CD4-positive, CD25-positive, alpha-beta regulatory T cell (primary cell): ENCODE measurements at regions not wholly inside any gene's neighbourhood (a gene's known extent, or its start where the extent isn't known, plus 50 kb on each side); places are given as distances from the start of the nearest gene placed in this dataset.

Experiments used
- ATAC-seq, 2 donors: fragments of 150-1000 bp; cut with Tn5 transposase; one replicate each; pipeline ENCODE4 v1.10.0; 2021; ENCODE audit warnings: low read depth in 2 of 2, moderate number of reproducible peaks in 2 of 2, moderate library complexity in 1 of 2
- DNase-seq, 3 donors: peaks; one replicate each; pipeline versions ENCODE4 v3.0.0 to v3.0.0-alpha.2; 2012 to 2022; ENCODE audit warnings: mixed read lengths in 1 of 3
- H3K27ac ChIP-seq: one replicate; pipeline ENCODE4 v1.7.0; 2013; ENCODE audit warnings: mild to moderate bottlenecking, low read length; ENCODE audit not compliant: insufficient read depth, poor library complexity, severe bottlenecking
- H3K27me3 ChIP-seq: one replicate; pipeline ENCODE4 v1.7.0; 2013; ENCODE audit warnings: low read length; ENCODE audit not compliant: control insufficient read depth, insufficient read depth
- H3K36me3 ChIP-seq: one replicate; pipeline ENCODE4 v1.7.0; 2013; ENCODE audit warnings: mild to moderate bottlenecking, low read length, moderate library complexity; ENCODE audit not compliant: control insufficient read depth, insufficient read depth
- H3K4me1 ChIP-seq: 2 replicates; pipeline ENCODE4 v1.7.0; 2013; ENCODE audit warnings: mild to moderate bottlenecking, low read length; ENCODE audit not compliant: insufficient read depth, control insufficient read depth, poor library complexity, severe bottlenecking
- H3K4me3 ChIP-seq: one replicate; pipeline ENCODE4 v1.7.0; 2013; ENCODE audit warnings: low read depth, mild to moderate bottlenecking, low read length, moderate library complexity
- H3K9me3 ChIP-seq, 2 experiments: 1 replicate in 1 of 2; 2 replicates in 1 of 2; pipeline ENCODE4 v1.7.0; 2013; ENCODE audit warnings: low read length in 2 of 2, mild to moderate bottlenecking in 1 of 2, moderate library complexity in 1 of 2; ENCODE audit not compliant: control insufficient read depth in 2 of 2
- H3K27ac Mint-ChIP-seq, 3 donors: one replicate each; pipeline ENCODE4 v1.8.0; 2020 to 2022; ENCODE audit warnings: mild to moderate bottlenecking in 3 of 3, mixed read lengths in 3 of 3, moderate library complexity in 2 of 3
- H3K27me3 Mint-ChIP-seq: one replicate; pipeline ENCODE4 v1.8.0; 2022; ENCODE audit warnings: mild to moderate bottlenecking, mixed read lengths
- H3K36me3 Mint-ChIP-seq: one replicate; pipeline ENCODE4 v1.8.0; 2020; ENCODE audit warnings: mixed read lengths
- H3K4me1 Mint-ChIP-seq, 4 donors: one replicate each; pipeline ENCODE4 v1.8.0; 2020 to 2022; ENCODE audit warnings: mixed read lengths in 4 of 4, mild to moderate bottlenecking in 1 of 4
- H3K4me3 Mint-ChIP-seq, 4 donors: one replicate each; pipeline ENCODE4 v1.8.0; 2020 to 2022; ENCODE audit warnings: mild to moderate bottlenecking in 4 of 4, mixed read lengths in 4 of 4, moderate library complexity in 3 of 4
- H3K9me3 Mint-ChIP-seq, 7 donors: one replicate each; pipeline ENCODE4 v1.8.0; 2020 to 2022; ENCODE audit warnings: mixed read lengths in 7 of 7, mild to moderate bottlenecking in 3 of 7, moderate library complexity in 2 of 7

GRCh38 chr7:98531717-98532116 is 85.4 kb upstream of the NPTX2 start:
- peaks cover 4% of the 10 kb centered on the region for H3K27me3 Mint-ChIP-seq
- ATAC-seq, result no peak
- H3K36me3 Mint-ChIP-seq, result no peaks in the 10 kb centered on the region

DNA sequence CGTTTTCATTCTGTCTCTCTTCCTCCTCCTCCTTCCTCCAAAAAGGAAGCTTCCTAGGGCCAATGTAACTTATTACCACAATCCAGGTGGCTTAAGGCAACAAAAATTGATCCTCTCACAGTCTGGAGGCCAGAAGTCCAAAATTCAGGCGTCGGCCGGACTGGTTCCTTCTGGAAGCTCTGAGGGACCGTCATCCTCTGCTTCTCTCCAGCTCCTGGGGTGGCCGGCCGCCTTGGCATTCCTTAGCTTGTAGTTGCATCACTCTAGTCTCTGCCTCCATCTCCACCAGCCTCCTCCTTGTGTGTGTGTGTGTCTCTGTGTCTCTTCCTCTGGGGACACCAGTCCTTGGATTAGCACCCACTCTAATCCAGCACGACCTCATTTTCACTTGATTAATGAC is 89.0 kb upstream of the NPTX2 start:
- H3K27ac Mint-ChIP-seq, result no peak overlapping the region
- H3K27me3 ChIP-seq, result no peaks in the 10 kb centered on the region
- no peaks in the 10 kb centered on the region for H3K36me3 ChIP-seq
- peaks cover 0 to 1% of the 10 kb centered on the region in 2 experiments for H3K9me3 ChIP-seq
- no peaks in the 10 kb centered on the region for H3K4me1 Mint-ChIP-seq
- DNase-seq (no peak), ATAC-seq (no peak)
- no peak overlapping the region for H3K27ac ChIP-seq
- H3K4me3 ChIP-seq, result no peak overlapping the region
- no peaks in the 10 kb centered on the region for H3K36me3 Mint-ChIP-seq
- peaks cover 0 to 20% (median 1%) of the 10 kb centered on the region in 7 donors for H3K9me3 Mint-ChIP-seq
- no peaks in the 10 kb centered on the region for H3K27me3 Mint-ChIP-seq
- no peaks in the 10 kb centered on the region for H3K4me1 ChIP-seq
- H3K4me3 Mint-ChIP-seq, result no peak overlapping the region

More at GRCh38 chr7:98531717-98532116, 85.4 kb upstream of the NPTX2 start:
- Histone ChIP-seq H3K27me3 (no peaks in the 10 kb centered on the region), H3K4me3 (no peak overlapping the region), H3K9me3 (peaks cover 0 to 1% of the 10 kb centered on the region in 2 experiments), H3K27ac (no peak overlapping the region), H3K36me3 (no peaks in the 10 kb centered on the region), H3K4me1 (no peaks in the 10 kb centered on the region)
- no peak for DNase-seq
- Mint-ChIP-seq H3K4me1 (no peaks in the 10 kb centered on the region), H3K9me3 (peaks cover 0 to 16% (median 3%) of the 10 kb centered on the region in 7 donors), H3K27ac (no peak overlapping the region), H3K4me3 (no peak overlapping the region)

- H3K4me1 Mint-ChIP-seq, result no peaks in the 10 kb centered on the region
- no peak for DNase-seq
- Histone ChIP-seq H3K4me1 (no peaks in the 10 kb centered on the region), H3K4me3 (no peak overlapping the region), H3K9me3 (no peaks in the 10 kb centered on the region), H3K36me3 (no peaks in the 10 kb centered on the region), H3K27ac (no peak overlapping the region), H3K27me3 (no peaks in the 10 kb centered on the region)
- no peaks in the 10 kb centered on the region for H3K27me3 Mint-ChIP-seq
- H3K36me3 Mint-ChIP-seq, result no peaks in the 10 kb centered on the region
- no peak for ATAC-seq
- H3K27ac Mint-ChIP-seq, result no peak overlapping the region
- no peak overlapping the region for H3K4me3 Mint-ChIP-seq
- H3K9me3 Mint-ChIP-seq, result peaks cover 0 to 11% (median under 1%) of the 10 kb centered on the region in 7 donors
Observed at GRCh38 chr7:98526059-98526458, 91.0 kb upstream of the NPTX2 start.

GRCh38 chr7:98521089-98521692 is 95.9 kb upstream of the NPTX2 start:
- Mint-ChIP-seq H3K36me3 (no peaks in the 10 kb centered on the region), H3K27me3 (no peaks in the 10 kb centered on the region), H3K27ac (no peak overlapping the region), H3K4me1 (no peaks in the 10 kb centered on the region), H3K9me3 (peaks cover 0 to 4% (median 0%) of the 10 kb centered on the region in 7 donors), H3K4me3 (no peak overlapping the region)
- no peaks in the 10 kb centered on the region for H3K4me1 ChIP-seq
- ATAC-seq, result no peak
- no peaks in the 10 kb centered on the region for H3K9me3 ChIP-seq
- DNase-seq, result no peak
- no peak overlapping the region for H3K27ac ChIP-seq
- H3K27me3 ChIP-seq, result no peaks in the 10 kb centered on the region
- no peak overlapping the region for H3K4me3 ChIP-seq
- H3K36me3 ChIP-seq, result no peaks in the 10 kb centered on the region

GRCh38 chr7:98520356-98520951 is 96.6 kb upstream of the NPTX2 start:
- Histone ChIP-seq H3K4me1 (no peaks in the 10 kb centered on the region), H3K4me3 (no peak overlapping the region), H3K36me3 (no peaks in the 10 kb centered on the region), H3K27me3 (no peaks in the 10 kb centered on the region), H3K9me3 (no peaks in the 10 kb centered on the region), H3K27ac (no peak overlapping the region)
- no peaks in the 10 kb centered on the region for H3K4me1 Mint-ChIP-seq
- no peak for DNase-seq
- no peak for ATAC-seq
- no peak overlapping the region for H3K4me3 Mint-ChIP-seq
- H3K27me3 Mint-ChIP-seq, result no peaks in the 10 kb centered on the region
- H3K9me3 Mint-ChIP-seq, result peaks cover 0 to 4% (median 0%) of the 10 kb centered on the region in 7 donors
- no peaks in the 10 kb centered on the region for H3K36me3 Mint-ChIP-seq
- no peak overlapping the region for H3K27ac Mint-ChIP-seq

DNA sequence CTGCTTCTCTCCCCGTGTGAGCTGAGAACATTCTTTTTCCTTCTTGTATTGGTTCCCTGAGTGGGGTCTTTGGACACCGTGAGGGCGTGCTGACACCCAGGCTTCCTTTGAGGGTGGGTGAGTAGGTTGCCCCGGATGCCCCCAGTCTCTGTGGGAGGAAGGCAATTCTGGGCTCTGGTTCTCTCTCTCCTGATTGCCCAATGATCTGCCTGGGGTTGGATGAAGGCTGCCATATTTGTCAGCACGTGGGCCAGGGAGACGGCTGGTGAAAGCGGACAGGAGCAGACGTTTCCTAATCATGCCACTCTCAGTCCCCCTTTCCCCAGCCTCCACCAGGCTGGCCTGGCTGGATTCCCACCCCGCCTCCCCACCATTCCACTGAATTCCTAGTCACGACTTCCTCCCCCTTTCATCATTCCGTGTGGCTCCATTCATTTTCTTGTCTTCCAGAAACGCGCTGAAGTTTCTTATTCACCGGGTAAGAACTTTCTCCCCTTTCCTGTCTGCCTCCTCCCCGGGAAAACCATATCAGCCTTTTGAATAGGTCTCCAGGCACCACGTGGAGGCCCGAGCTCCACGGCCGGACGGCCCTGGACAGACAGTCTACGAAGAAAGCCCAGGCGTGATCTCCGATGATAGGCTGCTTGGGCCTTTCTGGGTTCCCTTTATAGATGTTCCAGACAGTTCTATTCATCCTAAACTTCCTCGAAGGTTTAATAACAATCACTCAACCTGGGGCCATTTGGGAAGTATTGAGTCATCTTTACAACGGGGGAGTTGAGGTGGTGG is 98.7 kb upstream of the NPTX2 start:
- Mint-ChIP-seq H3K4me3 (no peak overlapping the region), H3K4me1 (no peaks in the 10 kb centered on the region), H3K36me3 (no peaks in the 10 kb centered on the region), H3K27me3 (no peaks in the 10 kb centered on the region), H3K27ac (no peak overlapping the region), H3K9me3 (peaks cover 0 to 3% (median 0%) of the 10 kb centered on the region in 7 donors)
- no peak overlapping the region for H3K27ac ChIP-seq
- H3K4me1 ChIP-seq, result no peaks in the 10 kb centered on the region
- H3K9me3 ChIP-seq, result no peaks in the 10 kb centered on the region
- H3K4me3 ChIP-seq, result no peak overlapping the region
- ATAC-seq (no peak), DNase-seq (no peak)
- no peaks in the 10 kb centered on the region for H3K36me3 ChIP-seq
- H3K27me3 ChIP-seq, result no peaks in the 10 kb centered on the region

DNA sequence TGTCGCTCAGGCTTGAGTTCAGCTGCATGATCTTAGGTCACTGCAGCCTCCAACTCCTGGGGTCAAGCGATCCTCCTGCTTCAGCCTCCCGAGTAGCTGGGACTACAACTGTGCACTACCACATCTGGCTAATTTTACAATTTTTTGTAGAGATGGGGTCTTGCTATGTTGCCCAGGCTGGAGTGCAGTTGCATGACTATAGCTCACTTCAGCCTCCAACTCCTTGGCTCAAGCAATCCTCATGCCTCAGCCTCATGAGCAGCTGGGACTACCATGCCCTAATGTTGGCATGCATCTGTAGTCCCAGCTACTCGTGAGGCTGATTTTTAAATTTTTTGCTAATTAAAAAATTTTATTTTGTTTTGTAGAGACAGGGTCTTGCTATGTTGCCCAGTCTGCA is 101.9 kb upstream of the NPTX2 start:
- DNase-seq (no peak), ATAC-seq (no peak)
- Mint-ChIP-seq H3K9me3 (peaks cover 0 to 2% (median 0%) of the 10 kb centered on the region in 7 donors), H3K4me3 (no peak overlapping the region), H3K27ac (no peak overlapping the region), H3K4me1 (no peaks in the 10 kb centered on the region), H3K36me3 (no peaks in the 10 kb centered on the region), H3K27me3 (peaks cover 4% of the 10 kb centered on the region)
- Histone ChIP-seq H3K4me3 (no peak overlapping the region), H3K9me3 (no peaks in the 10 kb centered on the region), H3K36me3 (no peaks in the 10 kb centered on the region), H3K4me1 (no peaks in the 10 kb centered on the region), H3K27ac (no peak overlapping the region), H3K27me3 (no peaks in the 10 kb centered on the region)
